H9 (cell line): ENCODE measurements at regions not wholly inside any gene's neighbourhood (a gene's known extent, or its start where the extent isn't known, plus 50 kb on each side); places are given as distances from the start of the nearest gene placed in this dataset.

Experiments
- DNase-seq: peaks from one replicate; pipeline ENCODE4 v3.0.0-alpha.2; 2017
- H2AFZ ChIP-seq: one replicate; pipeline ENCODE4 v1.6.1; 2013; ENCODE audit warnings: mild to moderate bottlenecking, low read length, control low read depth, moderate library complexity
- H2AK5ac ChIP-seq: 2 replicates; pipeline ENCODE4 v1.6.1; 2013; ENCODE audit warnings: low read length, control low read depth, mixed read lengths; ENCODE audit not compliant: insufficient read length
- H2BK120ac ChIP-seq: one replicate; pipeline ENCODE4 v1.6.1; 2013; ENCODE audit warnings: low read depth, mild to moderate bottlenecking, low read length, control low read depth, inconsistent platforms; ENCODE audit not compliant: poor library complexity, severe bottlenecking
- H2BK12ac ChIP-seq: 2 replicates; pipeline ENCODE4 v1.6.1; 2013; ENCODE audit warnings: low read length, control low read depth, mixed read lengths, low read depth; ENCODE audit not compliant: insufficient read length
- H2BK15ac ChIP-seq: 2 replicates; pipeline ENCODE4 v1.6.1; 2013; ENCODE audit warnings: low read depth, low read length, control low read depth
- H2BK20ac ChIP-seq: one replicate; pipeline ENCODE4 v1.6.1; 2013; ENCODE audit warnings: low read depth, mild to moderate bottlenecking, low read length, control low read depth, inconsistent platforms; ENCODE audit not compliant: poor library complexity, severe bottlenecking
- H2BK5ac ChIP-seq: 2 replicates; pipeline ENCODE4 v1.6.1; 2013; ENCODE audit warnings: low read length, control low read depth, mixed read lengths; ENCODE audit not compliant: insufficient read length
- H3K14ac ChIP-seq: 2 replicates; pipeline ENCODE4 v1.6.1; 2013; ENCODE audit warnings: low read length, control low read depth; ENCODE audit not compliant: insufficient read depth
- H3K18ac ChIP-seq: 2 replicates; pipeline ENCODE4 v1.6.1; 2013; ENCODE audit warnings: low read depth, mild to moderate bottlenecking, mixed read lengths, low read length, control low read depth; ENCODE audit not compliant: insufficient read length
- H3K23ac ChIP-seq: 2 replicates; pipeline ENCODE4 v1.6.1; 2013; ENCODE audit warnings: low read length, control low read depth, mixed read lengths, low read depth; ENCODE audit not compliant: insufficient read length
- H3K23me2 ChIP-seq: 2 replicates; pipeline ENCODE4 v1.6.1; 2013; ENCODE audit warnings: low read depth, mild to moderate bottlenecking, mixed read lengths, low read length, control low read depth; ENCODE audit not compliant: insufficient read length, poor library complexity, severe bottlenecking
- H3K27ac ChIP-seq: 2 replicates; pipeline ENCODE4 v1.5.1; 2013; ENCODE audit warnings: low read length, control low read depth, mixed read lengths, low read depth; ENCODE audit not compliant: insufficient read length
- H3K27me3 ChIP-seq: 2 replicates; pipeline ENCODE4 v1.6.1; 2013; ENCODE audit warnings: low read length, control low read depth, inconsistent platforms; ENCODE audit not compliant: insufficient read depth
- H3K4ac ChIP-seq: 2 replicates; pipeline ENCODE4 v1.6.1; 2013; ENCODE audit warnings: low read depth, mild to moderate bottlenecking, control low read depth, inconsistent platforms, low read length, moderate library complexity
- H3K4me1 ChIP-seq: 2 replicates; pipeline ENCODE4 v1.6.1; 2013; ENCODE audit warnings: low read length, control low read depth, inconsistent platforms; ENCODE audit not compliant: insufficient read depth
- H3K4me2 ChIP-seq: 2 replicates; pipeline ENCODE4 v1.6.1; 2013; ENCODE audit warnings: low read length, control low read depth, mixed read lengths; ENCODE audit not compliant: insufficient read length, insufficient read depth
- H3K56ac ChIP-seq: 2 replicates; pipeline ENCODE4 v1.6.1; 2013; ENCODE audit warnings: low read depth, mild to moderate bottlenecking, mixed read lengths, low read length, control low read depth; ENCODE audit not compliant: insufficient read length
- H3K79me1 ChIP-seq: 2 replicates; pipeline ENCODE4 v1.6.1; 2013; ENCODE audit warnings: low read depth, mild to moderate bottlenecking, moderate library complexity, low read length, control low read depth, inconsistent platforms; ENCODE audit not compliant: insufficient read depth, poor library complexity, severe bottlenecking
- H3K79me2 ChIP-seq: 2 replicates; pipeline ENCODE4 v1.6.1; 2013; ENCODE audit warnings: low read length, control low read depth, inconsistent platforms; ENCODE audit not compliant: insufficient read depth
- H3K9ac ChIP-seq: 2 replicates; pipeline ENCODE4 v1.6.1; 2013; ENCODE audit warnings: low read length, control low read depth, mixed read lengths; ENCODE audit not compliant: insufficient read length; ENCODE audit errors: extremely low read depth
- H3K9me3 ChIP-seq: one replicate; pipeline ENCODE4 v1.6.1; 2013; ENCODE audit warnings: low read depth, low read length, inconsistent platforms; ENCODE audit not compliant: control insufficient read depth
- H3T11ph ChIP-seq: one replicate; pipeline ENCODE4 v1.6.1; 2013; ENCODE audit warnings: mild to moderate bottlenecking, low read length, control low read depth, inconsistent platforms
- H4K20me1 ChIP-seq: one replicate; pipeline ENCODE4 v1.6.1; 2013; ENCODE audit not compliant: control insufficient read depth, insufficient read length, insufficient read depth
- H4K5ac ChIP-seq: 2 replicates; pipeline ENCODE4 v1.6.1; 2013; ENCODE audit warnings: low read depth, mild to moderate bottlenecking, mixed read lengths, low read length, control low read depth; ENCODE audit not compliant: insufficient read length
- H4K8ac ChIP-seq: replicated peaks from 2 replicates; pipeline ENCODE4 v1.6.1; 2013; ENCODE audit warnings: low read length, control low read depth, mixed read lengths, low read depth; ENCODE audit not compliant: insufficient read length
- H4K91ac ChIP-seq: 2 replicates; pipeline ENCODE4 v1.6.1; 2013; ENCODE audit warnings: low read depth, mild to moderate bottlenecking, moderate library complexity, mixed read lengths, low read length, control low read depth; ENCODE audit not compliant: insufficient read length
- H3K27ac Mint-ChIP-seq, 3 experiments: 2 replicates in 2 of 3; 3 replicates in 1 of 3; pipeline ENCODE4 v1.8.0; 2020 to 2021; ENCODE audit warnings: mixed read lengths in 3 of 3, mild to moderate bottlenecking in 1 of 3, moderate library complexity in 1 of 3
- H3K27me3 Mint-ChIP-seq: 2 replicates; pipeline ENCODE4 v1.8.0; 2021; ENCODE audit warnings: low read depth, mild to moderate bottlenecking, moderate library complexity, mixed read lengths
- H3K36me3 Mint-ChIP-seq, 3 experiments: 2 replicates in 2 of 3; 3 replicates in 1 of 3; pipeline ENCODE4 v1.8.0; 2020 to 2021; ENCODE audit warnings: low read depth in 3 of 3, mixed read lengths in 3 of 3; ENCODE audit not compliant: insufficient read depth in 1 of 3
- H3K4me1 Mint-ChIP-seq, 2 experiments: 2 replicates each; pipeline ENCODE4 v1.8.0; 2020; ENCODE audit warnings: mixed read lengths in 2 of 2
- H3K4me3 Mint-ChIP-seq, 2 experiments: 2 replicates in 1 of 2; 3 replicates in 1 of 2; pipeline ENCODE4 v1.8.0; 2020 to 2021; ENCODE audit warnings: mild to moderate bottlenecking in 2 of 2, mixed read lengths in 2 of 2, moderate library complexity in 1 of 2
- H3K9me3 Mint-ChIP-seq, 2 experiments: 2 replicates in 1 of 2; 3 replicates in 1 of 2; pipeline ENCODE4 v1.8.0; 2020; ENCODE audit warnings: mild to moderate bottlenecking in 2 of 2, mixed read lengths in 2 of 2, moderate library complexity in 1 of 2
- WGBS: extraction: QIAGEN DNeasy Blood & Tissue Kit; methylation state at CpG from one replicate; pipeline ENCODE4 v1.1.7; 2013; ENCODE audit warnings: missing lambda C conversion rate, low lambda C conversion rate, mixed read lengths; ENCODE audit not compliant: insufficient read length; ENCODE audit errors: extremely low coverage; 5-methylcytosine and 5-hydroxymethylcytosine counted together
- TF ChIP-seq, protein P1 (sequence below): fragments of 200-600 bp; sonication (generic); conservative IDR thresholded peaks from 3 replicates; pipeline ENCODE4 v1.8.0; 2021; ENCODE audit warnings: antibody characterized with exemption, mild to moderate bottlenecking

DNA sequence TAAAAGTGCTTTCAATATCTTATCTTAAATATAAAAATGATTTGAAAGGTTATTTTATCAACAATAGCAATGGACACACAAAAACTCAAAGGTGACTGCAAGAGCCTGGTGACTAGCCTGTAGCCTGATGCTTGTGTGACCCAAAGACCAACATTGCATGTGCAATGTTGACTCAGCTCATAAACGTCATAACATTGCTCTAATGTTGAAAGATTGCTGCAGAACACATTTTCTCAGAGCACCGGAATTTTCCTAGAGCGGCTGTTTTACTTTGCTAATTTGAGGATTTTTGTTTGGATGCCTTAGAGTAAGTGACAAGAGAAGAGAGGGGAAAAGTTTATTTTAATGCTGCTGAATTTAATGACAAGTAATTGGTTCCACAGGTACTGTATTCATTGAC is 107.1 kb downstream of the RAB18 start:
- Histone ChIP-seq H2BK12ac (no peak overlapping the region), H3K18ac (no peak overlapping the region), H3T11ph (no peak overlapping the region), H4K8ac (no peak overlapping the region), H3K79me2 (no peaks in the 10 kb centered on the region), H3K56ac (no peak overlapping the region), H3K4ac (no peak overlapping the region), H3K27me3 (no peaks in the 10 kb centered on the region), H4K5ac (no peak overlapping the region), H3K23ac (no peak overlapping the region), H4K91ac (no peak overlapping the region), H3K4me2 (no peak overlapping the region), H3K27ac (no peak overlapping the region), H2BK15ac (no peak overlapping the region), H2AK5ac (no peak overlapping the region), H3K9ac (no peak overlapping the region), H3K79me1 (no peaks in the 10 kb centered on the region), H2BK20ac (no peak overlapping the region), H4K20me1 (no peaks in the 10 kb centered on the region), H3K14ac (no peak overlapping the region), H2AFZ (no peak overlapping the region), H3K9me3 (no peaks in the 10 kb centered on the region), H3K4me1 (peaks cover 3% of the 10 kb centered on the region), H2BK5ac (no peak overlapping the region), H3K23me2 (no peaks in the 10 kb centered on the region), H2BK120ac (no peak overlapping the region)
- no peak overlapping the region for H3K4me3 Mint-ChIP-seq
- no peak for DNase-seq
- H3K36me3 Mint-ChIP-seq, result no peaks in the 10 kb centered on the region; a peak in 1 of 7 replicates
- WGBS, result no CpG with 5 or more reads among the region's 3 CpGs
- TF ChIP-seq, protein P1, sequence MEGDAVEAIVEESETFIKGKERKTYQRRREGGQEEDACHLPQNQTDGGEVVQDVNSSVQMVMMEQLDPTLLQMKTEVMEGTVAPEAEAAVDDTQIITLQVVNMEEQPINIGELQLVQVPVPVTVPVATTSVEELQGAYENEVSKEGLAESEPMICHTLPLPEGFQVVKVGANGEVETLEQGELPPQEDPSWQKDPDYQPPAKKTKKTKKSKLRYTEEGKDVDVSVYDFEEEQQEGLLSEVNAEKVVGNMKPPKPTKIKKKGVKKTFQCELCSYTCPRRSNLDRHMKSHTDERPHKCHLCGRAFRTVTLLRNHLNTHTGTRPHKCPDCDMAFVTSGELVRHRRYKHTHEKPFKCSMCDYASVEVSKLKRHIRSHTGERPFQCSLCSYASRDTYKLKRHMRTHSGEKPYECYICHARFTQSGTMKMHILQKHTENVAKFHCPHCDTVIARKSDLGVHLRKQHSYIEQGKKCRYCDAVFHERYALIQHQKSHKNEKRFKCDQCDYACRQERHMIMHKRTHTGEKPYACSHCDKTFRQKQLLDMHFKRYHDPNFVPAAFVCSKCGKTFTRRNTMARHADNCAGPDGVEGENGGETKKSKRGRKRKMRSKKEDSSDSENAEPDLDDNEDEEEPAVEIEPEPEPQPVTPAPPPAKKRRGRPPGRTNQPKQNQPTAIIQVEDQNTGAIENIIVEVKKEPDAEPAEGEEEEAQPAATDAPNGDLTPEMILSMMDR, result no peak
- H3K27ac Mint-ChIP-seq, result no peak overlapping the region
- H3K9me3 Mint-ChIP-seq, result no peaks in the 10 kb centered on the region; a peak in 3 of 5 replicates
- no peaks in the 10 kb centered on the region for H3K27me3 Mint-ChIP-seq
- peaks cover 10% of the 10 kb centered on the region in 2 experiments for H3K4me1 Mint-ChIP-seq
